SK-N-SH treated with all-trans-retinoic acid at 6 μM for 48 hours (cell line): ENCODE measurements at regions not wholly inside any gene's neighbourhood (a gene's known extent, or its start where the extent isn't known, plus 50 kb on each side); places are given as distances from the start of the nearest gene placed in this dataset.

Experiments
- ATAC-seq: fragments of 200-7000 bp; cut with Tn5 transposase; 3 replicates; pipeline ENCODE4 v1.9.1; 2020; ENCODE audit warnings: mild to moderate bottlenecking, moderate library complexity
- ARNTL ChIP-seq: fragments of 450-650 bp; formaldehyde crosslinking; IDR thresholded peaks from 2 replicates; pipeline ENCODE4 v1.5.0; 2020; ENCODE audit warnings: low read depth, mild to moderate bottlenecking, moderate library complexity, borderline replicate concordance
- BACH2 ChIP-seq: fragments of 250-450 bp; sonication (Bioruptor Pico); IDR thresholded peaks from 2 replicates; pipeline ENCODE4 v1.9.0; 2021; ENCODE audit warnings: mild to moderate bottlenecking, borderline replicate concordance
- ESRRG ChIP-seq: fragments of 250-450 bp; sonication (Bioruptor Pico); IDR thresholded peaks from 2 replicates; pipeline ENCODE4 v1.6.1; 2021; ENCODE audit warnings: mild to moderate bottlenecking
- GLIS3 ChIP-seq: fragments of 250-450 bp; sonication (Bioruptor Pico); IDR thresholded peaks from 2 replicates; pipeline ENCODE4 v1.5.0; 2020; ENCODE audit warnings: mild to moderate bottlenecking, moderate library complexity
- ISL1 ChIP-seq: fragments of 250-450 bp; sonication (Bioruptor Pico); IDR thresholded peaks from 2 replicates; pipeline ENCODE4 v2.1.2; 2022; ENCODE audit warnings: mild to moderate bottlenecking, moderate library complexity
- OSR1 ChIP-seq: fragments of 250-450 bp; sonication (Bioruptor Pico); IDR thresholded peaks from 2 replicates; pipeline ENCODE4 v1.8.0; 2022; ENCODE audit warnings: moderate library complexity, mild to moderate bottlenecking, inconsistent platforms
- PPARA ChIP-seq: fragments of 250-450 bp; sonication (Bioruptor Pico); IDR thresholded peaks from 2 replicates; pipeline ENCODE4 v1.5.0; 2020; ENCODE audit warnings: mild to moderate bottlenecking, borderline replicate concordance
- RARB ChIP-seq: fragments of 250-450 bp; sonication (Bioruptor Pico); IDR thresholded peaks from 2 replicates; pipeline ENCODE4 v1.8.0; 2021; ENCODE audit warnings: mild to moderate bottlenecking, moderate library complexity
- SNAI2 ChIP-seq: fragments of 250-450 bp; sonication (Bioruptor Pico); IDR thresholded peaks from 2 replicates; pipeline ENCODE4 v1.5.0; 2020; ENCODE audit warnings: mild to moderate bottlenecking, moderate library complexity
- TOX ChIP-seq: fragments of 250-450 bp; sonication (Bioruptor Pico); IDR thresholded peaks from 2 replicates; pipeline ENCODE4 v1.8.0; 2021; ENCODE audit warnings: mild to moderate bottlenecking, moderate library complexity, borderline replicate concordance
- ZC3H10 ChIP-seq: fragments of 250-450 bp; sonication (Bioruptor Pico); IDR thresholded peaks from 2 replicates; pipeline ENCODE4 v1.5.1; 2021; ENCODE audit warnings: mild to moderate bottlenecking, moderate library complexity
- ZFP3 ChIP-seq: fragments of 250-450 bp; sonication (Bioruptor Pico); IDR thresholded peaks from 2 replicates; pipeline ENCODE4 v1.5.0; 2020; ENCODE audit warnings: mild to moderate bottlenecking, moderate library complexity
- ZFP30 ChIP-seq: fragments of 450-650 bp; formaldehyde crosslinking; IDR thresholded peaks from 2 replicates; pipeline ENCODE4 v1.5.0; 2022; ENCODE audit warnings: mild to moderate bottlenecking, moderate library complexity
- ZNF565 ChIP-seq: fragments of 450-650 bp; formaldehyde crosslinking; conservative IDR thresholded peaks from 2 replicates; pipeline ENCODE4 v1.5.0; 2020; ENCODE audit warnings: low read depth, mild to moderate bottlenecking, moderate library complexity
- ZNF70 ChIP-seq: fragments of 450-650 bp; formaldehyde crosslinking; IDR thresholded peaks from 2 replicates; pipeline ENCODE4 v1.5.0; 2020; ENCODE audit warnings: mild to moderate bottlenecking, moderate library complexity
- ZNF8 ChIP-seq: fragments of 450-650 bp; formaldehyde crosslinking; IDR thresholded peaks from 2 replicates; pipeline ENCODE4 v1.5.0; 2020; ENCODE audit warnings: mild to moderate bottlenecking, moderate library complexity
- TF ChIP-seq, protein P1 (sequence below): fragments of 250-450 bp; sonication (Bioruptor Pico); IDR thresholded peaks from 2 replicates; pipeline ENCODE4 v1.5.1; 2020; ENCODE audit warnings: low read depth, mild to moderate bottlenecking, moderate library complexity
- TF ChIP-seq, protein P2 (sequence below): fragments of 250-450 bp; sonication (Bioruptor Pico); IDR thresholded peaks from 2 replicates; pipeline ENCODE4 v1.8.0; 2020; ENCODE audit warnings: mild to moderate bottlenecking, moderate library complexity, borderline replicate concordance
- TF ChIP-seq, protein P3 (sequence below): fragments of 250-450 bp; sonication (Bioruptor Pico); IDR thresholded peaks from 2 replicates; pipeline ENCODE4 v1.8.0; 2021; ENCODE audit warnings: low read depth, mild to moderate bottlenecking, moderate library complexity, borderline replicate concordance
- TF ChIP-seq, protein P4 (sequence below): fragments of 250-450 bp; sonication (Bioruptor Pico); IDR thresholded peaks from 2 replicates; pipeline ENCODE4 v1.5.0; 2020; ENCODE audit warnings: mild to moderate bottlenecking, moderate library complexity

DNA sequence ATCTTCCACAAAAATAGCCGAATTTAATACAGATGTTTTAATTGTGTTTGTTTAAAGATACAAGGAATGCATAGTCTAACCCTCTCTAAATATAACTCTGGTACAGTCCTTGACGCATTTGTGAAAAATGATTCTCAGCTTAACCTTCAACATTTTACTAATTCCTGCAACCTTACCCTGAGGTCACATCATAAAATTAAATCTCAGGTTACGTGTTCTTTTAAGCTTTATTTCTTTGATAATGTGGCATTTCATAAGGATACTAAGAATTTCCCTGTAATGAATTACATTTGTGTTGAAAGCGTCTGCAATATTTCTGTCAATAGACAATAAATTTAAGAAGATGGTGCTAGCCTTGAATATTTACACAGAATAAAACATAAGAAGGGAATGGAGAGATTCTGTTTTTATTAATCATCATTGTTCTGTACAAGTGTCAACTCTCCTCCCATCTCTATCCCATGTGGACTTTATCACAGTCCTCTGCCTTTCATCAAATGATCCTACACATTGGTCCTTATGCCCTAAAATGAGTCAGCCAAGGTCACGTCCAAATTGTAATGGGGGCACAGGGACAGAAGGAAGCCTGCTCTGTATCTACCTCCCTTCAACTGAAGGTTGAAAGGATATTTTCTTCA is 769.3 kb upstream of the FLRT2 start (continued):
- TF ChIP-seq, protein P1, sequence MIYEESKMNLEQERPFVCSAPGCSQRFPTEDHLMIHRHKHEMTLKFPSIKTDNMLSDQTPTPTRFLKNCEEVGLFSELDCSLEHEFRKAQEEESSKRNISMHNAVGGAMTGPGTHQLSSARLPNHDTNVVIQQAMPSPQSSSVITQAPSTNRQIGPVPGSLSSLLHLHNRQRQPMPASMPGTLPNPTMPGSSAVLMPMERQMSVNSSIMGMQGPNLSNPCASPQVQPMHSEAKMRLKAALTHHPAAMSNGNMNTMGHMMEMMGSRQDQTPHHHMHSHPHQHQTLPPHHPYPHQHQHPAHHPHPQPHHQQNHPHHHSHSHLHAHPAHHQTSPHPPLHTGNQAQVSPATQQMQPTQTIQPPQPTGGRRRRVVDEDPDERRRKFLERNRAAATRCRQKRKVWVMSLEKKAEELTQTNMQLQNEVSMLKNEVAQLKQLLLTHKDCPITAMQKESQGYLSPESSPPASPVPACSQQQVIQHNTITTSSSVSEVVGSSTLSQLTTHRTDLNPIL (CRISPR knock-in tag) = no peak

DNA sequence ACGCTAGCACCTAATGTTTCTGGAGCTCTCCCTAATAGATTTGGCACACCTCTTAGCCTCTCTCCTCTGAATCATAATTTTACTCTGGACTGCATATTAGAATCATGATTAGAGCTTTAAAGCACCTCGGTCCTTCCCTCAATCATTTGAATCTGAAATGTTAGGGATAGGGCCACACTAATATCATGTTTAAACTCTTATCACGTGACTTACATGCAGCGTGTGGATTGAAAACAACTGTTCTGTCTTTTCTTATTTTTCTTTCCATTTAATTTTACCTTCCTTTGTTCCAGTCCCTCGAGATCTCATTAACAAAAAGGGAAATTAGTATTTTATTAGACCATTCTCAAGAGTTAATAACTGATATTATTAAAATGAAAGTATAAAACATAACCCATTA is 762.5 kb upstream of the FLRT2 start:
- TF ChIP-seq ZNF8 (CRISPR knock-in tag) (no peak), ZNF565 (CRISPR knock-in tag) (no peak), ESRRG (CRISPR knock-in tag) (no peak), ZNF70 (CRISPR knock-in tag) (no peak), BACH2 (CRISPR knock-in tag) (no peak)
- TF ChIP-seq, protein P1 (CRISPR knock-in tag) = no peak
- ATAC-seq = no peak

DNA sequence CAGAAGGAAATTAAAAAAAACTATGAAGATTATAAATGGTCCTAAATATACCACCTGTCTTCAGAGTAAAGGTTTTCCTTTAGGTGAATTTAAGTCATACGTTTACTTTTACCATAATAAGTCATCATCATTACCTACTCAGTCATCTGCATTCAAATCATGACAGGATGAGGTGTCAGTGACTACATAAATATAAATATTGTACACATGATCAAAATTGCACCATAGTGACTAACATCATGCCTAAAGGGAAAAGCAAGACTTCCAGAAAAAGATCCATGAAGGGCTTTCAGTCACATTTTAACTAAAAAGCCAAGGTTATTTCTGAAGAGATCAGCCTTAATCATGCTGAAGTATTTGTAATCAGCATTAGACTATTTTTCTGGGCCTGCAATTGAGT is 759.9 kb upstream of the FLRT2 start:
- TF ChIP-seq ZFP3 (CRISPR knock-in tag) (no peak), ZNF8 (CRISPR knock-in tag) (no peak), ZFP30 (CRISPR knock-in tag) (no peak), ZC3H10 (CRISPR knock-in tag) (no peak), OSR1 (CRISPR knock-in tag) (no peak), PPARA (CRISPR knock-in tag) (no peak), RARB (CRISPR knock-in tag) (no peak), ISL1 (no peak), ZNF565 (CRISPR knock-in tag) (no peak), SNAI2 (CRISPR knock-in tag) (no peak)
- TF ChIP-seq, protein P2, sequence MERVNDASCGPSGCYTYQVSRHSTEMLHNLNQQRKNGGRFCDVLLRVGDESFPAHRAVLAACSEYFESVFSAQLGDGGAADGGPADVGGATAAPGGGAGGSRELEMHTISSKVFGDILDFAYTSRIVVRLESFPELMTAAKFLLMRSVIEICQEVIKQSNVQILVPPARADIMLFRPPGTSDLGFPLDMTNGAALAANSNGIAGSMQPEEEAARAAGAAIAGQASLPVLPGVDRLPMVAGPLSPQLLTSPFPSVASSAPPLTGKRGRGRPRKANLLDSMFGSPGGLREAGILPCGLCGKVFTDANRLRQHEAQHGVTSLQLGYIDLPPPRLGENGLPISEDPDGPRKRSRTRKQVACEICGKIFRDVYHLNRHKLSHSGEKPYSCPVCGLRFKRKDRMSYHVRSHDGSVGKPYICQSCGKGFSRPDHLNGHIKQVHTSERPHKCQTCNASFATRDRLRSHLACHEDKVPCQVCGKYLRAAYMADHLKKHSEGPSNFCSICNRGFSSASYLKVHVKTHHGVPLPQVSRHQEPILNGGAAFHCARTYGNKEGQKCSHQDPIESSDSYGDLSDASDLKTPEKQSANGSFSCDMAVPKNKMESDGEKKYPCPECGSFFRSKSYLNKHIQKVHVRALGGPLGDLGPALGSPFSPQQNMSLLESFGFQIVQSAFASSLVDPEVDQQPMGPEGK (CRISPR knock-in tag) = no peak
- TF ChIP-seq, protein P3, sequence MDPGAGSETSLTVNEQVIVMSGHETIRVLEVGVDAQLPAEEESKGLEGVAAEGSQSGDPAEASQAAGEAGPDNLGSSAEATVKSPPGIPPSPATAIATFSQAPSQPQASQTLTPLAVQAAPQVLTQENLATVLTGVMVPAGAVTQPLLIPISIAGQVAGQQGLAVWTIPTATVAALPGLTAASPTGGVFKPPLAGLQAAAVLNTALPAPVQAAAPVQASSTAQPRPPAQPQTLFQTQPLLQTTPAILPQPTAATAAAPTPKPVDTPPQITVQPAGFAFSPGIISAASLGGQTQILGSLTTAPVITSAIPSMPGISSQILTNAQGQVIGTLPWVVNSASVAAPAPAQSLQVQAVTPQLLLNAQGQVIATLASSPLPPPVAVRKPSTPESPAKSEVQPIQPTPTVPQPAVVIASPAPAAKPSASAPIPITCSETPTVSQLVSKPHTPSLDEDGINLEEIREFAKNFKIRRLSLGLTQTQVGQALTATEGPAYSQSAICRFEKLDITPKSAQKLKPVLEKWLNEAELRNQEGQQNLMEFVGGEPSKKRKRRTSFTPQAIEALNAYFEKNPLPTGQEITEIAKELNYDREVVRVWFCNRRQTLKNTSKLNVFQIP = no peak

DNA sequence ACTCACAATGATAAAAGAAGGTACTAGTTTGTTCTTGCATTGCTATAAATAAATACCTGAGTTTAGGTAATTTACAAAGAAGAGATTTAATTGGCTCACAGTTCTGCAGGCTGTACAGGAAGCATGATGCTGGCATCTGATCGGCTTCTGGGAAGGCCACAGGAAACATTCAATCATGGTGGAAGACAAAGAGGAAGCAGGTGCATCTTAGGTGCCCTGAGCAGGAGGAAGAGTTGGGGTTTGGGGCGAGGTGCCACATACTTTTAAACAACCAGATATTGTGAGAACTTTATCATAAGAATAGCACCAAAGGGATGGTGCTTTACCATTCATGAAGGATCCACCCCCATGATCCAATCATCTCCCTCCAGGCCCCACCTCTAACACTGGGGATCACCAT is 752.6 kb upstream of the FLRT2 start:
- ATAC-seq = no peak
- TF ChIP-seq, protein P1 (CRISPR knock-in tag) = no peak
- TF ChIP-seq PPARA (CRISPR knock-in tag) (no peak), ZNF565 (CRISPR knock-in tag) (no peak), ZC3H10 (CRISPR knock-in tag) (no peak), GLIS3 (CRISPR knock-in tag) (no peak), BACH2 (CRISPR knock-in tag) (no peak), ZFP30 (CRISPR knock-in tag) (no peak), ZNF8 (CRISPR knock-in tag) (no peak), ESRRG (CRISPR knock-in tag) (no peak), ISL1 (no peak), ARNTL (CRISPR knock-in tag) (no peak), RARB (CRISPR knock-in tag) (no peak), SNAI2 (CRISPR knock-in tag) (no peak), TOX (CRISPR knock-in tag) (no peak), OSR1 (CRISPR knock-in tag) (no peak), ZNF70 (CRISPR knock-in tag) (no peak)
- TF ChIP-seq, protein P4, sequence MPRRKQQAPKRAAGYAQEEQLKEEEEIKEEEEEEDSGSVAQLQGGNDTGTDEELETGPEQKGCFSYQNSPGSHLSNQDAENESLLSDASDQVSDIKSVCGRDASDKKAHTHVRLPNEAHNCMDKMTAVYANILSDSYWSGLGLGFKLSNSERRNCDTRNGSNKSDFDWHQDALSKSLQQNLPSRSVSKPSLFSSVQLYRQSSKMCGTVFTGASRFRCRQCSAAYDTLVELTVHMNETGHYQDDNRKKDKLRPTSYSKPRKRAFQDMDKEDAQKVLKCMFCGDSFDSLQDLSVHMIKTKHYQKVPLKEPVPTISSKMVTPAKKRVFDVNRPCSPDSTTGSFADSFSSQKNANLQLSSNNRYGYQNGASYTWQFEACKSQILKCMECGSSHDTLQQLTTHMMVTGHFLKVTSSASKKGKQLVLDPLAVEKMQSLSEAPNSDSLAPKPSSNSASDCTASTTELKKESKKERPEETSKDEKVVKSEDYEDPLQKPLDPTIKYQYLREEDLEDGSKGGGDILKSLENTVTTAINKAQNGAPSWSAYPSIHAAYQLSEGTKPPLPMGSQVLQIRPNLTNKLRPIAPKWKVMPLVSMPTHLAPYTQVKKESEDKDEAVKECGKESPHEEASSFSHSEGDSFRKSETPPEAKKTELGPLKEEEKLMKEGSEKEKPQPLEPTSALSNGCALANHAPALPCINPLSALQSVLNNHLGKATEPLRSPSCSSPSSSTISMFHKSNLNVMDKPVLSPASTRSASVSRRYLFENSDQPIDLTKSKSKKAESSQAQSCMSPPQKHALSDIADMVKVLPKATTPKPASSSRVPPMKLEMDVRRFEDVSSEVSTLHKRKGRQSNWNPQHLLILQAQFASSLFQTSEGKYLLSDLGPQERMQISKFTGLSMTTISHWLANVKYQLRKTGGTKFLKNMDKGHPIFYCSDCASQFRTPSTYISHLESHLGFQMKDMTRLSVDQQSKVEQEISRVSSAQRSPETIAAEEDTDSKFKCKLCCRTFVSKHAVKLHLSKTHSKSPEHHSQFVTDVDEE (CRISPR knock-in tag) = no peak
- TF ChIP-seq, protein P2 (CRISPR knock-in tag) = no peak

More for the DNA sequence above, 759.9 kb upstream of the FLRT2 start:
- no peak for ATAC-seq
